Endothelial cell of umbilical vein (primary cell): ENCODE measurements at regions not wholly inside any gene's neighbourhood (a gene's known extent, or its start where the extent isn't known, plus 50 kb on each side); places are given as distances from the start of the nearest gene placed in this dataset.

ENCODE experiments used
- BruUV-seq: library from RNA; stranded (reverse); fragments of 400-500 nt; replicated peaks from 2 replicates; lab custom pipeline; 2021; lab: Mats Ljungman, UMichigan
- CTCF ChIA-PET: fragments of 300-600, 350-600 bp; sonication (Branson Sonifier 250); formaldehyde crosslinking; loops from one replicate; lab custom pipeline; 2021; ENCODE audit warnings: antibody characterized with exemption, inconsistent platforms; lab: Charles Lee
- POLR2A ChIA-PET: fragments of 300-600, 350-600 bp; sonication (Branson Sonifier 250); formaldehyde crosslinking; loops from one replicate; lab custom pipeline; 2021; ENCODE audit warnings: antibody characterized with exemption, inconsistent platforms; lab: Charles Lee
- DNase-seq: peaks from one replicate; pipeline ENCODE4 v3.0.0-alpha.2; 2011; ENCODE audit warnings: low read depth, low spot score
- FAIRE-seq: peaks from 2 replicates; lab custom pipeline; 2011; peaks lifted over from hg19 to GRCh38; lab: Jason Lieb, UNC
- H2AFZ ChIP-seq: 2 replicates; pipeline ENCODE4 v1.6.0; 2012; ENCODE audit warnings: low read depth, low read length, control low read depth, inconsistent platforms
- H3K27ac ChIP-seq: 2 replicates; pipeline ENCODE4 v1.5.1; 2011; ENCODE audit warnings: low read depth, mild to moderate bottlenecking, control low read depth, low read length, moderate library complexity; ENCODE audit not compliant: insufficient read depth
- H3K27me3 ChIP-seq, 2 experiments: 2 replicates each; pipeline versions ENCODE4 v1.6.0 to v1.6.1; 2011; ENCODE audit warnings: low read length in 2 of 2, mixed read lengths in 1 of 2; ENCODE audit not compliant: control insufficient read depth in 2 of 2, insufficient read depth in 2 of 2
- H3K36me3 ChIP-seq, 2 experiments: 2 replicates in 1 of 2; 3 replicates in 1 of 2; pipeline ENCODE4 v1.5.1; 2011; ENCODE audit warnings: low read length in 2 of 2, mild to moderate bottlenecking in 1 of 2, moderate library complexity in 1 of 2; ENCODE audit not compliant: control insufficient read depth in 2 of 2, insufficient read depth in 2 of 2; ENCODE audit errors: extremely low read depth in 1 of 2
- H3K4me1 ChIP-seq: 3 replicates; pipeline ENCODE4 v1.5.1; 2011; ENCODE audit warnings: mild to moderate bottlenecking, low read length; ENCODE audit not compliant: control insufficient read depth, insufficient read depth; ENCODE audit errors: extremely low read depth
- H3K4me2 ChIP-seq: 2 replicates; pipeline ENCODE4 v1.6.1; 2011; ENCODE audit warnings: low read length, control low read depth, mixed read lengths; ENCODE audit not compliant: insufficient read depth
- H3K4me3 ChIP-seq, 3 experiments: fragments of 200-600 bp in 1 of 3; sonication (generic), shearing (Covaris generic) in 1 of 3; replicated peaks in 1 of 3; 2 replicates each; pipeline ENCODE4 v1.5.1; 2011 to 2016; ENCODE audit warnings: control low read depth in 3 of 3, low read length in 3 of 3, mild to moderate bottlenecking in 2 of 3, inconsistent platforms in 1 of 3, low read depth in 1 of 3, moderate library complexity in 1 of 3; ENCODE audit not compliant: insufficient read depth in 1 of 3
- H3K79me2 ChIP-seq: 2 replicates; pipeline ENCODE4 v1.6.0; 2012; ENCODE audit warnings: low read length, inconsistent platforms; ENCODE audit not compliant: control insufficient read depth, insufficient read depth
- H3K9ac ChIP-seq: replicated peaks from 2 replicates; pipeline ENCODE3; 2011; ENCODE audit warnings: low read length, control low read depth; ENCODE audit not compliant: insufficient read depth; ENCODE audit errors: extremely low read depth
- H3K9me1 ChIP-seq: replicated peaks from 3 replicates; pipeline ENCODE4 v1.6.0; 2011; ENCODE audit warnings: mild to moderate bottlenecking, low read length; ENCODE audit not compliant: control insufficient read depth, insufficient read depth; ENCODE audit errors: extremely low read depth
- H3K9me3 ChIP-seq: replicated peaks from 2 replicates; pipeline ENCODE4 v1.5.1; 2012; ENCODE audit warnings: low read length, inconsistent platforms; ENCODE audit not compliant: control insufficient read depth, insufficient read depth
- H4K20me1 ChIP-seq: replicated peaks from 2 replicates; pipeline ENCODE3; 2011; ENCODE audit warnings: mild to moderate bottlenecking, low read length; ENCODE audit not compliant: control insufficient read depth, insufficient read depth; ENCODE audit errors: extremely low read depth
- CTCF ChIP-seq, 2 donors: IDR thresholded peaks; 1 replicate in 1 of 2; 2 replicates in 1 of 2; pipeline ENCODE4 v1.5.1; 2011; ENCODE audit warnings: low read length in 2 of 2, mild to moderate bottlenecking in 2 of 2, moderate library complexity in 2 of 2, control low read depth in 1 of 2, inconsistent platforms in 1 of 2, low read depth in 1 of 2; ENCODE audit not compliant: insufficient read depth in 1 of 2; ENCODE audit errors: extremely low read depth in 1 of 2
- EZH2 ChIP-seq: IDR thresholded peaks from 2 replicates; pipeline ENCODE4 v1.6.1; 2012; ENCODE audit warnings: borderline replicate concordance, low read depth, mild to moderate bottlenecking, moderate library complexity, low read length, inconsistent platforms; ENCODE audit not compliant: severe bottlenecking
- FOS ChIP-seq: IDR thresholded peaks from 2 replicates; pipeline ENCODE4 v1.6.1; 2011; ENCODE audit warnings: mild to moderate bottlenecking, low read length, moderate library complexity, borderline replicate concordance; ENCODE audit not compliant: insufficient read depth
- GATA2 ChIP-seq: IDR thresholded peaks from 2 replicates; pipeline ENCODE4 v1.7.0; 2011; ENCODE audit warnings: low read depth, mild to moderate bottlenecking, moderate library complexity, mixed read lengths, low read length; ENCODE audit not compliant: insufficient read length, insufficient read depth
- JUN ChIP-seq: IDR thresholded peaks from 2 replicates; pipeline ENCODE4 v1.6.1; 2011; ENCODE audit warnings: borderline replicate concordance, low read depth; ENCODE audit not compliant: insufficient read length, insufficient read depth
- MAX ChIP-seq: IDR thresholded peaks from 2 replicates; pipeline ENCODE4 v1.6.1; 2011; ENCODE audit not compliant: insufficient read depth, insufficient read length
- MYC ChIP-seq: IDR thresholded peaks from one replicate; pipeline ENCODE4 v1.6.1; 2011; ENCODE audit warnings: mild to moderate bottlenecking, low read depth, low read length
- POLR2A ChIP-seq: IDR thresholded peaks from 2 replicates; pipeline ENCODE4 v1.6.1; 2012; ENCODE audit warnings: low read depth, mild to moderate bottlenecking, control low read depth, low read length
- POLR2AphosphoS5 ChIP-seq: IDR thresholded peaks from 2 replicates; pipeline ENCODE4 v1.6.1; 2012; ENCODE audit warnings: low read depth, mild to moderate bottlenecking, control low read depth, low read length, moderate library complexity; ENCODE audit not compliant: insufficient read depth
- dilution Hi-C: fragments of 300-500 bp; cut with MboI; formaldehyde crosslinking; loops from one replicate; pipeline ENCODE4 v1.15.0; 2019; ENCODE audit warnings: low sequenced_read_pairs; ENCODE audit not compliant: extremely low pct_ligation_motif_present
- intact Hi-C: fragments of 100-400 bp; cut with micrococcal nuclease; formaldehyde crosslinking; loops from one replicate; pipeline ENCODE4 v1.10.0; 2022

- no peak overlapping the region for H3K4me2 ChIP-seq
- dilution Hi-C loops (no loop called here), intact Hi-C loops (no loop called here)
- POLR2A ChIA-PET: no interaction called here
- no peak overlapping the region for H3K27ac ChIP-seq
- no peaks in the 10 kb centered on the region for H3K79me2 ChIP-seq
- no TSS peak for BruUV-seq
- no peak overlapping the region for H3K9ac ChIP-seq
- H3K4me1 ChIP-seq: peaks cover 9% of the 10 kb centered on the region
- H3K36me3 ChIP-seq: no peaks in the 10 kb centered on the region
- no peaks in the 10 kb centered on the region for H3K9me3 ChIP-seq
- peaks cover 19 to 21% of the 10 kb centered on the region in 2 experiments for H3K27me3 ChIP-seq
- no peak for DNase-seq
- TF ChIP-seq FOS (no peak), POLR2A (no peak)
- H3K9me1 ChIP-seq: no peaks in the 10 kb centered on the region
- CTCF ChIA-PET: interaction anchor here (1.0 to 1.2 kb wide), 2 partner anchors 224 to 762 kb away, joined by 3 read pairs; no protein-coding TSS in a partner anchor
- H4K20me1 ChIP-seq: no peaks in the 10 kb centered on the region
- FAIRE-seq: peak; percentile 37
- H3K4me3 ChIP-seq: no peak overlapping the region
- H2AFZ ChIP-seq: no peak overlapping the region
Measured at GRCh38 chr10:78433076-78433595, 399.5 kb downstream of the RPS24 start.

GRCh38 chr10:78433766-78434535 is 400.3 kb downstream of the RPS24 start:
- no peaks in the 10 kb centered on the region for H3K79me2 ChIP-seq
- no peak for DNase-seq
- H3K36me3 ChIP-seq: no peaks in the 10 kb centered on the region
- no peaks in the 10 kb centered on the region for H4K20me1 ChIP-seq
- H3K9me1 ChIP-seq: no peaks in the 10 kb centered on the region
- TF ChIP-seq MAX: no peak
- no peak for TF ChIP-seq MYC
- TF ChIP-seq POLR2A: no peak
- no peak for TF ChIP-seq FOS
- no peak for TF ChIP-seq JUN
- TF ChIP-seq GATA2: no peak
- TF ChIP-seq EZH2: no peak
- no peak for TF ChIP-seq POLR2AphosphoS5
- no peak for TF ChIP-seq CTCF (IDR thresholded peaks at IDR 0.05; ENCODE audit: extremely low read depth in 1 of 2, insufficient read depth in 1 of 2, low read depth in 1 of 2, low read length in 2 of 2)
- peaks cover 15 to 16% of the 10 kb centered on the region in 2 experiments for H3K27me3 ChIP-seq
- H3K4me2 ChIP-seq: no peak overlapping the region
- H2AFZ ChIP-seq: no peak overlapping the region
- intact Hi-C loops (loop anchor here (2.0 kb wide), 1 partner anchor 131 kb away; no protein-coding TSS in a partner anchor), dilution Hi-C loops (no loop called here)
- no TSS peak for BruUV-seq
- H3K9ac ChIP-seq: no peak overlapping the region
- POLR2A ChIA-PET: no interaction called here
- H3K27ac ChIP-seq: no peak overlapping the region
- no peaks in the 10 kb centered on the region for H3K9me3 ChIP-seq
- H3K4me1 ChIP-seq: peaks cover 9% of the 10 kb centered on the region
- no peak overlapping the region for H3K4me3 ChIP-seq
- no peak for FAIRE-seq
- CTCF ChIA-PET: interaction anchor here (1.2 kb wide), 1 partner anchor 761 kb away, joined by 3 read pairs; no protein-coding TSS in a partner anchor
